Activated gamma-delta T cell treated with anti-CD3 and anti-CD28 coated beads, Interleukin-2, amount 50 U/mL, for 16 hours (primary cell): ENCODE measurements at regions not wholly inside any gene's neighbourhood (a gene's known extent, or its start where the extent isn't known, plus 50 kb on each side); places are given as distances from the start of the nearest gene placed in this dataset.

ENCODE experiments used
- DNase-seq: peaks from one replicate; pipeline ENCODE4 v3.0.0-alpha.2; 2020; ENCODE audit warnings: low read depth

DNA sequence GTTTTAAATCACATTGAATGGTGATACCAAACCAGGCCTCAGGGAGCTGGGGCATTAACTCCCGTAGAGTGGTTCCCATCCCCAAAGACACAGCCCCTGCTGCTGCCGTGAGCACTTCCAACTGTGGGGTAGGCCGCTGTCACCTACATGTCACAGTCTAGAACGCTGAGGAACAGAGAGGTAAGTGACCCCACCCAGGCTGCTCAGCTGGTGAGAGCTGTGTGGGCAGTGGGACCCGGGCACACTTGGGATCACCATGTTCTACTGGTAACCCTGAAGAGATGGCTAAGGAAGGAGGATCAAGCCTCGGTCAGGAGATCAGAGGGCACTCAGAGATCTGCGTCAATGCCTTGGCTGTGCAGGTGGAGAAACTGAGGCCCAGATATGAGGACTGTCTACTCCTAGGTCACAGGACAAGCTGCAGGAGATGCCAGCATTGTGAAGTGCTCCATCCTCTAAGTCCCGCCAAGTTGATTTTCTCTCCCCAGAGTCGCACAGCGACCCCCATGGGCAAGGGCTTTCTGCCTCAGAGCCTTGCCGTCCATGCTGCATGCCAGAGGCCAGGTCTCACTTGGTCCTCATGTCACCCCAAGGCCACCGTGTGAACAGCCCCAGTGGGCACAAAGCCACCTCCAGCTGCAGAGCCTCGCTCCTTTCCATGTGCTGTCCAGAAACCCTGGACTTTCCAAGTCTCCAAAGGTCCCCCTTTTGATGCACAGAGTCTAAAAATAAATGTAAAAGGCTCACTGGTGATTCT, 144.2 kb upstream of the OTOS start:
- DNase-seq = no peak

DNA sequence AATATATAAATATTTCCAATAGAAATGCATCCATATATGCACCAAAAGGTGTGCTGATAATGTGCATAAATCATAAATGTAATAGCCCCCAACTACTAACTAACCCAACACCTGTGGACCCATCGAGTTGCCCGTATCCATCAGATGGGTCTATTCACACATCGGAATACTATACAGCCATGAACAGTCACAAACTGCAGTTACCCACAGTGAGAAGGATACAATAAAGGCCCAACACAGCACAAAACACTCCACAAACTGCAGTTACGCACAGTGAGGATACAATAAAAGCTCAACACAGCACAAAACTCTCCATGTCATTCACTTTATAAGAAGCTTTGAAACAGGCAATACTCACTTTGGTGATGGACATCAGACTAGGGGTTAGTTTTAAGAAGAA, 145.3 kb upstream of the OTOS start:
- DNase-seq = no peak

DNA sequence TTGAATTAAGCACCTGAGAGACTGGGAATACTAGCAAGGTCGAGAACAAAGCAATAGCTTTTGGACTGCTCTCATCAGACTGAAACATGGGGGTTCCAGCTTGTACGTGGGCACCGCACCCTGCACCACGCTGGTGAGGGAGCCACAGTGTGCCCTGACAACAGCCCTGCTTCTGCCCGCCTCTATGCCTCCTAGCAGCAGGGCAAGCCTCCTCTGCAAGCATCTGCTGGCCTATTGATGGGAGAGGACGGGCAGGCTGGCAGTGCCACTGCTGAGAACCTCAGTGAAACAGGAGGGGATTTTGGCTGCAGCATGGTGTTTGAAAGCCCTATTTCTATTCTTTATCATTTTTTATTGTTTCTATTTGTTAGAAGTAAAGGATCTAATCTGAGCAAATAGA, 146.1 kb upstream of the OTOS start:
- DNase-seq = no peak

DNA sequence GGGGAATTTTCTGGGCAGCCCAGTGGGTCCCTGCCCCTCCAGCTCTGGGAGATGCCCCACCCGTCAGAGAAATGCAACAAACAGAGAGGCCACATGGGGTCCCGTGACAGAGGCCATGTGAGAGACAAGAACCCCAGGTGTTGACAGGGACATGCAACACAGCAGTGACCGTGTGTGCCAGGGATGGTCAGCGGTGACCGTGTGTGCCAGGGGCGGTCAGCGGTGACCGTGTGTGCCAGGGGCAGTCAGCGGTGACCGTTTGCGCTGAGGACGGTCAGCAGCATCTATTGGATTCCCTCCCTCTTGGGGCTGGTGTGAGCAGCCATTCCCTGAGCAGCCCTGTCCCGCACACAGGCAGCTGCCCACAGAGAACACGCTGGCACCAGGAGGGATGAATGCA, 146.6 kb upstream of the OTOS start:
- DNase-seq = no peak

DNA sequence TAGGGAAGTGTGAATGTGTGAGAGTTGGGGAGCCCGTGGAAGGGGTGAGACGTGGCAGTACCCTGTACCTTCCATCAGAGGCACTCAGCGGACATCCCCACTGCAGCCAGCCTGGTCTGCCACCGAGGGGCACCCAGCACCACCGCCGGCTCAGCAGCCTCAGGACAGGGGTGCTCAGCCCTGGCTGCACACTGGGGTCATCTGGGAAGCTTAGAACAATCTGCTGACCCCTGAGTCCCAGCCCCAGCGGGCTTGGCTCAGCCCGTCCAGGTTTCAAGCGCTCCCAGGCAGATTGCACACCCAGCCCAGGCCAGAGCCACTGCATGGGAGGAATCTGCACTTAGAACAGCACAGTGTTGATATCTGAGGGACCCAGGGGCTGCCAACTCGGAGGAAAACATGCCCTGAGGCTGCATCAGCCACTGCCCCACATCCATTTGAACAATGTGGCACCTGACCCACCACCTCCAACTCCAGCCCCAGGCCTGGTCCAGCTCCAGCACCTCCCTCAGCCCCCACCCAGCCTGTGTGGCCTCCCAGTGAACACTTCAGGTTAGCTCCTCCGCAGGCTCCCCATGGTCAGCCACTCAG, 147.1 kb upstream of the OTOS start:
- no peak for DNase-seq

DNA sequence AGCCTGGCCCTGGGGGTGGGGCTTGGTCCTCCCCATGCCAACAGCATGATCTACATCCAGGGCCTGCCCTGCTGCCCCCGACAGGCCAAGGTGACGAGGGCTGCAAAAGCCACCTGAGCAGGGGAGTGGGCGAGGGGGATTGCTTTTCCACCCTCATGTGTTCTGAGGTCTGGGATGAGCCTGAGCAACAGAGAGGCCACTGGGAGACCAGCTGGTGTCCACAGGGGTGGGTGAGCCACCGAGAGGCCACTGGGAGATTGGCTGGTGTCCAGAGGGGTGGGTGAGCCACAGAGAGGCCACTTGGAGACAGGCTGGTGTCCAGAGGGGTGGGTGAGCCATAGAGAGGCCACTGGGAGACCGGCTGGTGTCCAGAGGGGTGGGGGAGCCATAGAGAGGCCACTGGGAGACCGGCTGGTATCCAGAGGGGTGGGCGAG, 147.4 kb upstream of the GPC1 start:
- DNase-seq = no peak

DNA sequence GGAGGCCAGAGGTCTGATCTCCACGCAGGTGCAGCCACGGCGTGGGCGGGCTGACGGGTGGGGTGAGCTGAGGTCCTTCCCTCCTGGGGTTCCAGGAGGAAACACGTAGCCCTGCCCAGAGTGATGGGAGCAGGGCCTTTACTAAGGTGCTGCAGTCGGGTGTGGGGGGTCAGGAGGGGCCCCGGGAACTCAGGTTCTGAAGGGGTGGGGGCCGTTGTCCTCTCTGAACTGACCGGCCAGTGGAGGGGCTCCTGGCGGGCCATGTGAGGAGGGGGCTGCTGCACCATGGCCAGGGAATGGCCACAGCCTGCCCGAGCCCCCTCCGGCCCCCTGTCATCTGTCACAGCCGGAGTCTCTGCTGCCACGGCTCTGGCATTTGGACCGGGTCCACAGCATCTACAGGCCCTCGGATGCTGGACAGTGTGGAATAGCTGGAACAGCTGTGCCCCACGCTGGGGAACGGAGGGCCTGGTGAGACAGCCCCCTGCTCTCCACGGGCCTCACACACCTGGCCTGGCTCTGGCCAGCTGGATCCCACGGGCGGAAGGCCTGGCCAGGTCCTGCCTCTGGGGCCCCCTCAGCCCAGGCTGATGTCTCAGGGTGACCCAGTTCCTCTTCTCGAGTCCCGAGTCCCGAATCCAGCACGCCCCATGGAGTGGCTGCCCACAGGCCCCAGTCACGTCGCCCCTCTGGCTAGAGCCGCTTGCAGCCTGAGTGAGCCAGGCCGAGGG, 145.6 kb upstream of the GPC1 start:
- no peak for DNase-seq

DNA sequence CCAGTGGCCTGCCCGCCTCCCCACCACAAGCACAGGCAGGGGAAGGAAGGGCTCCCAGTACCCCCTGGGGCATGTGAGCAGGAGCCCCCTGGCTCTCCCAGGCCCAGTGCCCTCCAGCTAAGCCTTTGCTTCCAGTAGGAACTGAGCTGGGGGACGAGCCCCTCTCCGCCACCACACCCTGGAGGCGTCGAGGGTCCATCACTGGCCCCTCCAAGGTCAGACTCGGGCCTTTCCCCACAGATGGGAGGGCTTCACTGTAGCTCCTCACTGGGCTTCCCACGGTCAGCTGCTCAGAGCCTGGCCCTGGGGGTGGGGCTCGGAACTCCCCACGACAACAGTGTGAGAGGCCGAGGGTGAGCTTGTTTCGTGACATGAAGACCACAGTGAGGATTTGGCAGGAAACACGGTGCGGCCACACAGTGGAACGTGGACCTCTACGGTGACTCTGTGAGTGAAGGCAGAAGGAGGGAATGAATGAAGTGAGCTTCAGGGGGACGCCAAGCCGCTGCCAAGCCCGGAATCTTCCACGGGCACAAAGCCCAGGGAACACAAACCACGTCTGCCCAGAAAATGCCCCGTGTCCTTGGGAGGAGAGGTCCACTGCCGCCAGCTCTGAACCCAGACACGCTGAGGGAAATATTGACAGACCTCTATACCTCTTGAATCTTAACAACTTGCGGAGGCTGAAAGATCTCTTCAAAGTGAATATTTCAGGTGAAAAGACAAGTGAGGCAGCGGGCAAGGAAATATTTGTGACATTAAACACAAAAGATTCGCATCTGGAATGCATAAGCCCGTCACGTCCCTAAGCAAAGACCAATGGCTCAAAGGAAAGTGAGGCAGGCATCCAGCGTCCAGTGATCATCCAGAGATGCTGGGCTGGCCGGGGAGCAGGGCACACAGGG, 144.8 kb upstream of the GPC1 start:
- no peak for DNase-seq

DNA sequence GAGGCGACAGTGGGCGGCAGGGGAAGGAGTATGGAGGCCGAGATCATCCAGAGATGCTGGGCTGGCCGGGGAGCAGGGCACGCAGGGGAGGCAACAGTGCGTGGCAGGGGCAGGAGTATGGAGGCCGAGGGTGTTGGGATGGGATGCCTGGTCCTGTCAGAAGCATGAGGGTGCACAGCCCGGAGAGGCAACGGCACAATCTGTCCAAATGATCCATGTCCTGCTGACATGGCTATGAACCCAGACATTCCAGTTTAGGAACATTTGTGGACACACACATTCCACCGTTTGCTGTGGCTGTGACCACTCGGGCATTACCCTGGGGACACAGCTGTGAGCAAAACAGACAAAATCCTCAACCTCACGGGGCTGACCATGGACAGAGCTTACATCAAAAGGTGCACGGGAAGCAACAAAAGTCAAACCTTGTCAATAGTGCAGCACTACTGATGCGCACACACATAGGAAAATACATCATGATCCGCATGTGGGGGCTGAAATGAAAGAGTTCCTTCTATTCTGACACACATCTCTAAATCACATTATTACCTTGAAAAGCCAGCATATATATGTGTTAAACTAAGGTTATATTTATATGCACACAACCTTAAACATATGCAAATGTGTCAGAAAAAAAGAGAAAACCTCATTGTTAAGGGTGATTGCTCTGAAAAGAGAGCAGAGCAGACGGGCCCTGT, 144.0 kb upstream of the GPC1 start:
- DNase-seq = no peak

DNA sequence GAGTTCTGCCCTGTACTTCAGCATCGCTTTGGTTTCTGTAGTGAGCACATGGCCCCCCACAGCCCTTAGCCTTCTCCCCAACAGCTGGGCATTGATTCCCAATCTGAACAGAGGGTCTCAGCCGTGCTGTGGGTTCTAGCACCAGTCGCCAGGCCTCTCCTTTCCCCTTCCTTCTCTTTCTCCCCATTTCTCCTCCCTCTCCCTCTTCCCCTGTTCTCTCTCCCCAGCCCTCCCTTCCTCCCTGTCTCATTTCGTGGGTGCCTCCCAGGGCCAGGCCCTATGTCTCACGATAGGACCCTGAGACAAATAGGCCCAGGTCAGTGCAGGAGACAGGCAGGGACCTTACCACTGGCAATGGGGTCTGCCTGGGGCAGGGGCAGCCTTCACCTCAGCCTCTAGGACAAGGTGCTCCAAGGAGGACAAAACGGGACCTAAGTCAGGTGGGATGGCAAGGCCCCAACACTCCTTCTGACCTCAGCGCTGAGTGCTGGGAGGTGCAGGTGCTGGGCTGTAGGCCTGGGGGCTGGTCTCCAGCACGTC, 143.4 kb upstream of the GPC1 start:
- no peak for DNase-seq

DNA sequence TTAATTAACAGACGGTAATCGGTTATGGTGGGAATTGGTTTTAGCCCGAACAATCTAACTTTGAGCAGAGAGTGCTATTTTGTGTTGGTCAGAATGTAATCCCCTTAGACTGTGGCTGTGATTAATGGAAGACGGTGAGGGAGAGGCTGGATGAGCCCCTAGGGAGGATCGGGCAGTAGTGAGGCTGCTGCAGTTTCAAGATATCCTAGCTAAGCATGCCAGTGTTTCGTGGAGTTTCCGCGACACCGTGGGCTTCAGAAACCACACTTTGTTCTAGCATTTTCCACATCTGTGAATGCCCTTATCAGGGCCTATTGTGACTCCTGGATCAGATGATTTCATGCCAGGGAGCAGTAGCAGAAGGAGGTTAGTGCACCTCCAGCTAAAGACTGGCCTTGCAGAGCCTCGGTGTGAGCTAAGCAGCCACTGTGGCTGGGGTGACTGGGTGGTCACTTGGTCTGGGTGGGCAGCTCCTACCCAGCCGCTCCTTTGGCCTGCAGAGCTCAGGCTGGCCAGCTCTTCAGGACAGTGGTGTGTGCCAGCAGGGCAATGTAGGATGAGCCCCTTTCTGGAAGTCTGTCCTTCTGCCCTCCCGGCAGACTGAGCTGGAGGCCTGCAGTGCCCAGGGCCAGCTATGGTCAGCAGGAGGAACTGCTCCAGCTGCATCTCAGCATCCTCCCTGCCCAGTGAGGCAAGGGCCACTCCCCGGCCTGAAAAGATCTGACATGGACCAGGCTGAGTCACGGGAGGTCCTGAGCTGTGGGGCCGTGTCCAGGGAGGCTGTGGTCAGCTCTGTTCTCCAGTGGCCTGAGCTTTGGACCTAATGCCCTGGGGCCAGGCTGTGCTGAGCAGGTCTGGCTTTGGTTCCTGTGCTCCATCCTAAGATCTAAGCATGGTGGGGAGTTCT, 142.6 kb upstream of the GPC1 start:
- DNase-seq = no peak

DNA sequence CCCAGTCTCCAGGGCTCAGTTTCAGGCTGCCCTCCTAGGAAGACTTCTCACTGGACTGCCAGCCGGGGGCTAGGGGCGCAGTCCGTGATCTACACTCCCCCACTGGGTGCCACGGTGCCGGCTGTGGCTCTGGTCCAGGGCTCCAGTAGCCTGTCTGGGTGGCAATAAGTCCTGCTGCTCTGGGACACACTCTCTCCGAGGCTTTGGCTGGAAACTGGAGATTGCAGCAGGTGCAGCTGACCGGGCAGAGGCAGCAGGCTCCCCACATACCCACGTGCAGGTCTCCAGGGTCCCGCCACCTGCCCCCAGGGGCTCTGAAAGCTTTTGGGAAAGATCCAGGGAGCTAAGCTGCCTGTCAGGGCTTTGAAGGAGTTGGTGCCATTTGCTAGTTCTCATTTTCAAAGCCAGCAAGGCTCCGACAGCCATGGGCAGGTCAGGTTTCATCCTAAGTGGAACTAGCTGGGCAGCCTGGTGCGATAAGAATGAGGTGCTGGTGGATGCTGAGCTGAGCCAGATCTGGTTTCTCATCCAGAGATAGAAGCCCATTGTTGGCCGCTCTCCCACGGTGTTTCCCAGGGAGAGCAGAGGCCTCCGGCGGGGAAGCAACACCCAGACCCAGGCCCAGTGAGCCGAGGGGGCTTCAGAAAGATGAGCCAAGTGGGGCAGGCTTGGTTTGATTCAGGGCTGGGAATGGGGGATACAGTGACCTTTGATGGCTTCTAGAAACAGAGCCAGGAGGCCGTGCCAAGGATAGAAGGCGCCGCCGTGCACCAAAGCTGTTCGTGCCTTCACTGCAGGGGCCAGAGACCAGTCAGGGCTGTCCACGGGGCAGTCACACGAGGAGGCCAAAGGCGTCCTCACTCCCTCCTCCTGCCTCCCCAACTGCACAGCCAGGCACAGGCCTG, 141.7 kb upstream of the GPC1 start:
- no peak for DNase-seq

DNA sequence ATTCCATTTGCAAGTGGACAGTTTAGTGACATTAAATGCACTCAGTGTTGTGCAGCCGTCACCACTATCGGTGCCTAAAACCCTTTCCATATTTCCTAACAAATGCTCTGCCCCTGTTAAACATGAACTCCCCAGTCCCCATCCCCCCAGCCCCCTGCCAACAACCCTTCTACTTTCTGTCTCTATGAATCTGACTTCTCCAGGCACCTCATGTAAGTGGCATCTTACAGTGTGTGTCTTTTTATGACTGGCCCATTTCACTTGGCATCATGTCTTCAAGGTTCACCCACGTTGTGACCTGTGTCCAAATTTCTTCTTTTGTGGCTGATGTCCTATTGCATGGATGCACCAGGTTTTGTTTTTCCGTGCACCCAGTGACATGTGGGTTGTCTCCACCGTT, 140.9 kb upstream of the GPC1 start:
- no peak for DNase-seq

DNA sequence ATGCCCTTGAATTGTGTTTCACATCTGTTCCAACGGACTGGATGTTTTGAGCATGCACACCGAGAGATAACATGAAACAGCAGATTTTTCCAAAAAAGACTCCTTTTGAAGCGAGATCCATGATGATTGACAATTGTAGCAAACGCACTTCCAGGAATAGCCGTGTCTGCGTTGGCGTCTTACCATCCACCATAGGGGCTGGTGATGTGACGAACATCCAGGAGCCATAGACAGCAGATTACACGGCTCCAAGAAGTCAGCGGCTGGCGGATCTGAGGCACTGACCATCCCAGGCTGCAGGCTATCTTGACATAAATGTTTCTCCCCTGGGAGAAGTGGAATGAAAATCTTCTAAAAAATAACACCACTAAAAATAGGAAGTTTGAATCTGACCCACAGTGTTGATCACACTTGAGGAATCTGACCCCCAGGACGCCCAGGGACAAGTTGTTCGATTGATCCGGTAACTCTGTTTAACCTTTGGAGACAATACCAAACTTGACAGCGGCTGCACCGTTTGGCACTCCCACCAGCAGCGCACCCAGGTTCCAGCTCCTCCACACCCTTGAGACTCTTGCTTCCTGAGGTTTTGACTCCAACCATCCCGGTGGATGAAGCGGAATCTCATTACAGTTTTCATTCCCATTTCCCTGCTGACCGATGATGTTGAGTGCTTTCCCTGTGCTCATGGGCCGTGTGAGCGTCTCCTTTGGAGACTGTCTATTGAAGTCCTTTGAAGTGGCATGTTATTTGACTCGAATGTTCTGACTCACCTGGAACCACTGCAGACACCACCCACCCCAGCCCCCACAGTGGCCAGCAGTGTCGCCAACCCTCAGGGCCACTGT, 140.0 kb upstream of the GPC1 start:
- no peak for DNase-seq

DNA sequence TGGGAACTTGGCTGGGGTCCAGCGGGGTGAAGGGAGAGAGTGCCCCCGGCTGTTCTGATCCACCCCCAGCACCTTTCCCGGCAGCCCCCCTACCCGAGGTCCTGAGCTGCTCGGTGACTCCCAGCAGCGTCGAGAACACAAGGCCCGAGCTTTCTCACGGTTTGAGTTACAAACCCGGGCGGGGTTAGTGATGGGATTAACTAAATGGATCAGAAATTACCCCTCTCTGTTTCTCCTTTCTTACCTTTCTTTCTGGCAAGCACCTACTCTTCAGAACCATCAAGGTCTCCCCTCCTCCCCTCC, 139.4 kb upstream of the GPC1 start:
- no peak for DNase-seq

DNA sequence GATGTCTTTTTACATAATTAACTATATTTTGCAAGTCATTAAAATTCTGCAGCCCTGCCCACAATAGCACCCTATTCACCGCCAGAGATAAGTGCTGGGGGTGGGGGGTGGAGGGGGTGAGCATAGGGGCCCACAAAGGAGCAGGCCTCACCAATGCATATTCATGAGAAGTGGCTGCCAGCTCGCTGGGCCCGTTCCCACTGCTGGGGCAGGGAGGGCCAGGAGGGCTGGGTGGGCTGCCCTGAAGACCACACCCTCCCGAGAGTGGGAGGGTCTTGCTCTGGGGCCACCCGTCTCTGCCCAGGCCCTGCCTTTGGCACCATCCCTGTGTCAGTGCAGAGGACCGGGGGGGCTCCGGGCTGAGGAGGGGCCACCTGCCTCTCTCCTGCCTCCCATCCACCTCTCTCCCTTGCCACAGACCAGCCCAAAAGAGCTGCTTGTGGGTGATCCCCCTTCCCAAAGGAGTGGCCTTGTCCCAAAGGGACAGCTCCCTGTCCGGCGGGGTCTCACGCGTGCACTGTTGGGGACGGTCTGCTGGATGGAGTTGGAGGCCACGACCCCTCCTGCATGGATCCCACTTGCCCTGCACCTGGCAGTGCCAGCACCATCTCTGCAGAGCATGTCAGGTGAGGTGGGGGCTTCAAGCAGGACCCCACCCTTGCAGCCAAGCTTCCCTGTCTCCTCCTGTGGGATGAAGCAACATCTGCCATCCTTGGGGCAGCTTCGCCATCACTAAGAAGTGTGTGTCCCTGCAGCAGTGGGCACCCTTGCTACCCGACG, 138.8 kb upstream of the GPC1 start:
- no peak for DNase-seq

DNA sequence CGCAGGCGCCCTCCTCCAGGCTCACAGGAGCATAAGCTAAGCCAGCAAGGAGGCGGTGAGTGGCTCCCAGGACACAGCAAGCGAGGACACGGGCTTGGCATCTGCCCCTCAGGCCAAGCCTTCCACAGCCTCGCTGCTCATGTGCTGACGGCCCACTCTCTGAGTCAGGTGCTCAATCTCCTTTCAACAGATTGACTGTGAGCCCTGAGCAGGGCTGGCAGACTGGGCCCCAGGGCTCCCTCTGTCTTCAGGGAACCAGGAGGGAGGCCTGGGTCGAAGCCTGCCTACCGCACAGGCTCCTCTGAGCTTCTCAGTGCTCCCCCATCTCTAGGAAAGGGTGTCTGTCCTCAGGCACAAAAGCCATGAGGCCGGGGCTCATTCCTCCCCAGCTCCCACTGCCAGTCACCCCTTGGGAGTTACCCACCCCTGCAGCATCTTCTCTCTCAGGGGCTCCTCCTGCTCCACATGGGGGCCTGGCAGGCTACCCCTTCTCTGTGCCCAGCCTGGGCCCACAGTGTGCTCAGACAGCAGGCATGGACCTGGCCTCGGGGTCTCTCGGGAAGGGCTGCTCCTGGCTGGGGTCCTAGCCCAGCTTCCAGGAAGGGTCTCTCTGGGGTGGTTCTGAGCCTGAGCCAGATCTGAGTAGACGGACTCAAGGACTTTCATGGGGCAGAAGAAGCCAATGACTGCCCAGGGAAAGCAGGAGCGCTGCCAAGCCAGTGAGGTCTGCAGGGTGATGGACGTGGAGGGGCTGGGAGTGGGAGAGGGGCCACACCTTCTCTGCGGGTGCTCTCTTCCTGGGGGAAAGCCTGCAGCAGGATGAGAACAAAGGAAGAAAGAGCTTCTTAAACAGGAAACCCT, 138.0 kb upstream of the GPC1 start:
- no peak for DNase-seq
